DOHH2 (cell line): ENCODE measurements at regions not wholly inside any gene's neighbourhood (a gene's known extent, or its start where the extent isn't known, plus 50 kb on each side); places are given as distances from the start of the nearest gene placed in this dataset.

Source experiments
- H3F3A ChIP-seq: fragments of 200-600 bp; sonication (generic), shearing (Covaris generic); 2 replicates; pipeline ENCODE4 v1.6.0; 2016; ENCODE audit warnings: antibody characterized with exemption, mild to moderate bottlenecking; ENCODE audit not compliant: control insufficient read depth, insufficient read depth
- H3K27ac ChIP-seq: fragments of 200-600 bp; sonication (generic); 2 replicates; pipeline ENCODE4 v1.5.1; 2014; ENCODE audit warnings: low read depth, mild to moderate bottlenecking, low read length, moderate library complexity
- H3K27me3 ChIP-seq: fragments of 200-600 bp; sonication (generic); 2 replicates; pipeline ENCODE4 v1.6.1; 2014; ENCODE audit warnings: mild to moderate bottlenecking, low read length, mixed read lengths; ENCODE audit not compliant: control insufficient read depth
- H3K36me3 ChIP-seq: fragments of 200-600 bp; sonication (generic); 2 replicates; pipeline ENCODE4 v1.6.1; 2014; ENCODE audit warnings: mild to moderate bottlenecking, low read length, moderate library complexity, mixed read lengths; ENCODE audit not compliant: control insufficient read depth
- H3K4me1 ChIP-seq: fragments of 200-600 bp; sonication (generic); 2 replicates; pipeline ENCODE4 v1.6.1; 2014; ENCODE audit warnings: mild to moderate bottlenecking, low read length, mixed read lengths; ENCODE audit not compliant: control insufficient read depth
- H3K4me2 ChIP-seq: fragments of 200-600 bp; sonication (generic); 2 replicates; pipeline ENCODE4 v1.6.0; 2014; ENCODE audit warnings: mild to moderate bottlenecking, low read length, moderate library complexity
- H3K4me3 ChIP-seq: fragments of 200-600 bp; sonication (generic); 2 replicates; pipeline ENCODE4 v1.5.1; 2014; ENCODE audit warnings: mild to moderate bottlenecking, low read length, mixed read lengths
- H3K79me2 ChIP-seq: fragments of 200-600 bp; sonication (generic); 2 replicates; pipeline ENCODE4 v1.6.1; 2014; ENCODE audit warnings: mild to moderate bottlenecking, low read length, mixed read lengths; ENCODE audit not compliant: control insufficient read depth
- H3K9me2 ChIP-seq: fragments of 200-600 bp; sonication (generic); replicated peaks from 2 replicates; pipeline ENCODE4 v1.6.1; 2014; ENCODE audit warnings: mild to moderate bottlenecking, low read length, mixed read lengths; ENCODE audit not compliant: control insufficient read depth
- H3K9me3 ChIP-seq: fragments of 200-600 bp; sonication (generic); 2 replicates; pipeline ENCODE4 v1.6.1; 2014; ENCODE audit warnings: antibody characterized with exemption, low read length, mixed read lengths; ENCODE audit not compliant: control insufficient read depth, insufficient read depth
- H4K20me1 ChIP-seq: fragments of 200-600 bp; sonication (generic); 2 replicates; pipeline ENCODE4 v1.6.0; 2014; ENCODE audit warnings: low read depth, mild to moderate bottlenecking, antibody characterized with exemption, low read length, moderate library complexity; ENCODE audit not compliant: control insufficient read depth, insufficient read depth
- EZH2phosphoT487 ChIP-seq: fragments of 200-600 bp; sonication (generic); IDR thresholded peaks from 2 replicates; pipeline ENCODE4 v1.6.1; 2017; ENCODE audit warnings: borderline replicate concordance, mild to moderate bottlenecking, antibody characterized with exemption, low read length, moderate library complexity, mixed read lengths
- TF ChIP-seq, protein P1 (sequence below): fragments of 200-600 bp; sonication (generic); IDR thresholded peaks from one replicate; pipeline ENCODE4 v1.5.1; 2014; ENCODE audit warnings: antibody characterized with exemption, mild to moderate bottlenecking, low read depth, low read length; ENCODE audit not compliant: poor library complexity, severe bottlenecking

DNA sequence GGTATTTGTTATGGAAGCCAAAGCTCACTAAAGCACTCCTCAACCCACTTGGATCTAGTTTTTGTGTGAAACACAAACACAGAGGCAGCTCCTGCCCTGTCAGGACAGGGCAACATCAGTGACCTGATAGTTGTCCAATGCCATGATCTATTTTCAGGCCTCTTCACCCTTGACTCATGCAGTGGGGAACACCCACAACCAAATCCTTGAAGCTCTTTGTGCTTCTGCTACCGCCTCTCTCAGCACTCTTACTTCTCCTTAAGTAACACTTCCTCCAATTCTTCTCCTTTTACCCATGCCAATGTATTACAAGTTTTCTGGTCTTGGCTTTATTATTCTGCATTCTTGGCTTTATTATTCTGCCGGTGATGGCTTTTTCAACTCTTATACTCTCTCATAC lies 425.3 kb downstream of the INHBA start:
- Histone ChIP-seq H3K4me2 (no peak overlapping the region), H3K27ac (no peak overlapping the region), H3F3A (no peaks in the 10 kb centered on the region)

DNA sequence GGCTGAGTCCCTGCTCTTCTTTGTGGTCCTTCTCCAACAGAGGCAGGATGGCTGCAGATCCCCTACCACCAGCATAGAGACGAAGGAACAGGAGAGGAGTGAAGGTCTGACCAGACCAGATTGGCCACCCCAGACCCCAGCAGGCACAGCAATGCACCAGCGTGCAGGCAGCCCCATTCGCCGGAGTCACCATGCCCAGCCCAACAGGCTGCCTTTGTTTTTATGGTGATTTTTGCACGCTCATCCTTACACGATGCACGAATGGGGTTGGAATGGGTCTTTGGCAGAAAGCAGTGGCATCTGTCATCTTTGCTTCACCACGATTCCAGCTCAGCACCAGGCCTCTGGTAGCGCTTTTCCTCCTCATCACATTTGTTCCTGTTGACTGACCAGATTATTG lies 427.6 kb downstream of the INHBA start:
- H3F3A ChIP-seq: no peaks in the 10 kb centered on the region
- no peaks in the 10 kb centered on the region for H3K4me1 ChIP-seq
- H3K9me2 ChIP-seq: no peaks in the 10 kb centered on the region
- no peaks in the 10 kb centered on the region for H4K20me1 ChIP-seq
- H3K79me2 ChIP-seq: no peaks in the 10 kb centered on the region
- no peaks in the 10 kb centered on the region for H3K9me3 ChIP-seq
- H3K36me3 ChIP-seq: no peaks in the 10 kb centered on the region
- H3K4me2 ChIP-seq: no peak overlapping the region
- no peak overlapping the region for H3K27ac ChIP-seq
- no peaks in the 10 kb centered on the region for H3K27me3 ChIP-seq
- TF ChIP-seq, protein P1, sequence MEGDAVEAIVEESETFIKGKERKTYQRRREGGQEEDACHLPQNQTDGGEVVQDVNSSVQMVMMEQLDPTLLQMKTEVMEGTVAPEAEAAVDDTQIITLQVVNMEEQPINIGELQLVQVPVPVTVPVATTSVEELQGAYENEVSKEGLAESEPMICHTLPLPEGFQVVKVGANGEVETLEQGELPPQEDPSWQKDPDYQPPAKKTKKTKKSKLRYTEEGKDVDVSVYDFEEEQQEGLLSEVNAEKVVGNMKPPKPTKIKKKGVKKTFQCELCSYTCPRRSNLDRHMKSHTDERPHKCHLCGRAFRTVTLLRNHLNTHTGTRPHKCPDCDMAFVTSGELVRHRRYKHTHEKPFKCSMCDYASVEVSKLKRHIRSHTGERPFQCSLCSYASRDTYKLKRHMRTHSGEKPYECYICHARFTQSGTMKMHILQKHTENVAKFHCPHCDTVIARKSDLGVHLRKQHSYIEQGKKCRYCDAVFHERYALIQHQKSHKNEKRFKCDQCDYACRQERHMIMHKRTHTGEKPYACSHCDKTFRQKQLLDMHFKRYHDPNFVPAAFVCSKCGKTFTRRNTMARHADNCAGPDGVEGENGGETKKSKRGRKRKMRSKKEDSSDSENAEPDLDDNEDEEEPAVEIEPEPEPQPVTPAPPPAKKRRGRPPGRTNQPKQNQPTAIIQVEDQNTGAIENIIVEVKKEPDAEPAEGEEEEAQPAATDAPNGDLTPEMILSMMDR: no peak
- TF ChIP-seq EZH2phosphoT487: no peak
- no peak overlapping the region for H3K4me3 ChIP-seq

More for the DNA sequence above, 425.3 kb downstream of the INHBA start:
- H3K9me2 ChIP-seq: no peaks in the 10 kb centered on the region
- H3K4me3 ChIP-seq: no peak overlapping the region
- H3K79me2 ChIP-seq: no peaks in the 10 kb centered on the region
- no peaks in the 10 kb centered on the region for H3K4me1 ChIP-seq
- no peaks in the 10 kb centered on the region for H3K9me3 ChIP-seq
- H3K27me3 ChIP-seq: no peaks in the 10 kb centered on the region
- TF ChIP-seq, protein P1: no peak
- no peak for TF ChIP-seq EZH2phosphoT487
- no peaks in the 10 kb centered on the region for H4K20me1 ChIP-seq
- no peaks in the 10 kb centered on the region for H3K36me3 ChIP-seq

GRCh38 chr7:41274179-41274578 lies 428.7 kb downstream of the INHBA start:
- no peaks in the 10 kb centered on the region for H3F3A ChIP-seq
- H4K20me1 ChIP-seq: no peaks in the 10 kb centered on the region
- no peaks in the 10 kb centered on the region for H3K27me3 ChIP-seq
- no peaks in the 10 kb centered on the region for H3K9me2 ChIP-seq
- no peaks in the 10 kb centered on the region for H3K9me3 ChIP-seq
- no peaks in the 10 kb centered on the region for H3K36me3 ChIP-seq
- H3K27ac ChIP-seq: no peak overlapping the region
- TF ChIP-seq, protein P1: no peak
- TF ChIP-seq EZH2phosphoT487: no peak
- no peak overlapping the region for H3K4me3 ChIP-seq
- no peak overlapping the region for H3K4me2 ChIP-seq
- no peaks in the 10 kb centered on the region for H3K4me1 ChIP-seq
- no peaks in the 10 kb centered on the region for H3K79me2 ChIP-seq

GRCh38 chr7:41272664-41273063 lies 430.2 kb downstream of the INHBA start:
- H3K4me2 ChIP-seq: no peak overlapping the region

More at GRCh38 chr7:41272664-41273063, 430.2 kb downstream of the INHBA start:
- Histone ChIP-seq H3K4me3 (no peak overlapping the region), H3K27me3 (no peaks in the 10 kb centered on the region), H3K4me1 (no peaks in the 10 kb centered on the region), H3F3A (no peaks in the 10 kb centered on the region), H3K27ac (no peak overlapping the region), H3K9me3 (no peaks in the 10 kb centered on the region), H4K20me1 (no peaks in the 10 kb centered on the region), H3K79me2 (no peaks in the 10 kb centered on the region), H3K36me3 (no peaks in the 10 kb centered on the region), H3K9me2 (no peaks in the 10 kb centered on the region)
- no peak for TF ChIP-seq EZH2phosphoT487
- TF ChIP-seq, protein P1: no peak
